H9 (cell line): ENCODE measurements at regions not wholly inside any gene's neighbourhood (a gene's known extent, or its start where the extent isn't known, plus 50 kb on each side); places are given as distances from the start of the nearest gene placed in this dataset.

Source experiments
- DNase-seq: peaks from one replicate; pipeline ENCODE4 v3.0.0-alpha.2; 2017
- H2AFZ ChIP-seq: one replicate; pipeline ENCODE4 v1.6.1; 2013; ENCODE audit warnings: mild to moderate bottlenecking, low read length, control low read depth, moderate library complexity
- H2AK5ac ChIP-seq: 2 replicates; pipeline ENCODE4 v1.6.1; 2013; ENCODE audit warnings: low read length, control low read depth, mixed read lengths; ENCODE audit not compliant: insufficient read length
- H2BK120ac ChIP-seq: one replicate; pipeline ENCODE4 v1.6.1; 2013; ENCODE audit warnings: low read depth, mild to moderate bottlenecking, low read length, control low read depth, inconsistent platforms; ENCODE audit not compliant: poor library complexity, severe bottlenecking
- H2BK12ac ChIP-seq: 2 replicates; pipeline ENCODE4 v1.6.1; 2013; ENCODE audit warnings: low read length, control low read depth, mixed read lengths, low read depth; ENCODE audit not compliant: insufficient read length
- H2BK15ac ChIP-seq: 2 replicates; pipeline ENCODE4 v1.6.1; 2013; ENCODE audit warnings: low read depth, low read length, control low read depth
- H2BK20ac ChIP-seq: one replicate; pipeline ENCODE4 v1.6.1; 2013; ENCODE audit warnings: low read depth, mild to moderate bottlenecking, low read length, control low read depth, inconsistent platforms; ENCODE audit not compliant: poor library complexity, severe bottlenecking
- H2BK5ac ChIP-seq: 2 replicates; pipeline ENCODE4 v1.6.1; 2013; ENCODE audit warnings: low read length, control low read depth, mixed read lengths; ENCODE audit not compliant: insufficient read length
- H3K14ac ChIP-seq: 2 replicates; pipeline ENCODE4 v1.6.1; 2013; ENCODE audit warnings: low read length, control low read depth; ENCODE audit not compliant: insufficient read depth
- H3K18ac ChIP-seq: 2 replicates; pipeline ENCODE4 v1.6.1; 2013; ENCODE audit warnings: low read depth, mild to moderate bottlenecking, mixed read lengths, low read length, control low read depth; ENCODE audit not compliant: insufficient read length
- H3K23ac ChIP-seq: 2 replicates; pipeline ENCODE4 v1.6.1; 2013; ENCODE audit warnings: low read length, control low read depth, mixed read lengths, low read depth; ENCODE audit not compliant: insufficient read length
- H3K23me2 ChIP-seq: 2 replicates; pipeline ENCODE4 v1.6.1; 2013; ENCODE audit warnings: low read depth, mild to moderate bottlenecking, mixed read lengths, low read length, control low read depth; ENCODE audit not compliant: insufficient read length, poor library complexity, severe bottlenecking
- H3K27ac ChIP-seq: 2 replicates; pipeline ENCODE4 v1.5.1; 2013; ENCODE audit warnings: low read length, control low read depth, mixed read lengths, low read depth; ENCODE audit not compliant: insufficient read length
- H3K27me3 ChIP-seq: 2 replicates; pipeline ENCODE4 v1.6.1; 2013; ENCODE audit warnings: low read length, control low read depth, inconsistent platforms; ENCODE audit not compliant: insufficient read depth
- H3K4ac ChIP-seq: 2 replicates; pipeline ENCODE4 v1.6.1; 2013; ENCODE audit warnings: low read depth, mild to moderate bottlenecking, control low read depth, inconsistent platforms, low read length, moderate library complexity
- H3K4me1 ChIP-seq: 2 replicates; pipeline ENCODE4 v1.6.1; 2013; ENCODE audit warnings: low read length, control low read depth, inconsistent platforms; ENCODE audit not compliant: insufficient read depth
- H3K4me2 ChIP-seq: 2 replicates; pipeline ENCODE4 v1.6.1; 2013; ENCODE audit warnings: low read length, control low read depth, mixed read lengths; ENCODE audit not compliant: insufficient read length, insufficient read depth
- H3K56ac ChIP-seq: 2 replicates; pipeline ENCODE4 v1.6.1; 2013; ENCODE audit warnings: low read depth, mild to moderate bottlenecking, mixed read lengths, low read length, control low read depth; ENCODE audit not compliant: insufficient read length
- H3K79me1 ChIP-seq: 2 replicates; pipeline ENCODE4 v1.6.1; 2013; ENCODE audit warnings: low read depth, mild to moderate bottlenecking, moderate library complexity, low read length, control low read depth, inconsistent platforms; ENCODE audit not compliant: insufficient read depth, poor library complexity, severe bottlenecking
- H3K79me2 ChIP-seq: 2 replicates; pipeline ENCODE4 v1.6.1; 2013; ENCODE audit warnings: low read length, control low read depth, inconsistent platforms; ENCODE audit not compliant: insufficient read depth
- H3K9ac ChIP-seq: 2 replicates; pipeline ENCODE4 v1.6.1; 2013; ENCODE audit warnings: low read length, control low read depth, mixed read lengths; ENCODE audit not compliant: insufficient read length; ENCODE audit errors: extremely low read depth
- H3K9me3 ChIP-seq: one replicate; pipeline ENCODE4 v1.6.1; 2013; ENCODE audit warnings: low read depth, low read length, inconsistent platforms; ENCODE audit not compliant: control insufficient read depth
- H3T11ph ChIP-seq: one replicate; pipeline ENCODE4 v1.6.1; 2013; ENCODE audit warnings: mild to moderate bottlenecking, low read length, control low read depth, inconsistent platforms
- H4K20me1 ChIP-seq: one replicate; pipeline ENCODE4 v1.6.1; 2013; ENCODE audit not compliant: control insufficient read depth, insufficient read length, insufficient read depth
- H4K5ac ChIP-seq: 2 replicates; pipeline ENCODE4 v1.6.1; 2013; ENCODE audit warnings: low read depth, mild to moderate bottlenecking, mixed read lengths, low read length, control low read depth; ENCODE audit not compliant: insufficient read length
- H4K8ac ChIP-seq: replicated peaks from 2 replicates; pipeline ENCODE4 v1.6.1; 2013; ENCODE audit warnings: low read length, control low read depth, mixed read lengths, low read depth; ENCODE audit not compliant: insufficient read length
- H4K91ac ChIP-seq: 2 replicates; pipeline ENCODE4 v1.6.1; 2013; ENCODE audit warnings: low read depth, mild to moderate bottlenecking, moderate library complexity, mixed read lengths, low read length, control low read depth; ENCODE audit not compliant: insufficient read length
- H3K27ac Mint-ChIP-seq, 3 experiments: 2 replicates in 2 of 3; 3 replicates in 1 of 3; pipeline ENCODE4 v1.8.0; 2020 to 2021; ENCODE audit warnings: mixed read lengths in 3 of 3, mild to moderate bottlenecking in 1 of 3, moderate library complexity in 1 of 3
- H3K27me3 Mint-ChIP-seq: 2 replicates; pipeline ENCODE4 v1.8.0; 2021; ENCODE audit warnings: low read depth, mild to moderate bottlenecking, moderate library complexity, mixed read lengths
- H3K36me3 Mint-ChIP-seq, 3 experiments: 2 replicates in 2 of 3; 3 replicates in 1 of 3; pipeline ENCODE4 v1.8.0; 2020 to 2021; ENCODE audit warnings: low read depth in 3 of 3, mixed read lengths in 3 of 3; ENCODE audit not compliant: insufficient read depth in 1 of 3
- H3K4me1 Mint-ChIP-seq, 2 experiments: 2 replicates each; pipeline ENCODE4 v1.8.0; 2020; ENCODE audit warnings: mixed read lengths in 2 of 2
- H3K4me3 Mint-ChIP-seq, 2 experiments: 2 replicates in 1 of 2; 3 replicates in 1 of 2; pipeline ENCODE4 v1.8.0; 2020 to 2021; ENCODE audit warnings: mild to moderate bottlenecking in 2 of 2, mixed read lengths in 2 of 2, moderate library complexity in 1 of 2
- H3K9me3 Mint-ChIP-seq, 2 experiments: 2 replicates in 1 of 2; 3 replicates in 1 of 2; pipeline ENCODE4 v1.8.0; 2020; ENCODE audit warnings: mild to moderate bottlenecking in 2 of 2, mixed read lengths in 2 of 2, moderate library complexity in 1 of 2
- WGBS: extraction: QIAGEN DNeasy Blood & Tissue Kit; methylation state at CpG from one replicate; pipeline ENCODE4 v1.1.7; 2013; ENCODE audit warnings: missing lambda C conversion rate, low lambda C conversion rate, mixed read lengths; ENCODE audit not compliant: insufficient read length; ENCODE audit errors: extremely low coverage; 5-methylcytosine and 5-hydroxymethylcytosine counted together
- TF ChIP-seq, protein P1 (sequence below): fragments of 200-600 bp; sonication (generic); conservative IDR thresholded peaks from 3 replicates; pipeline ENCODE4 v1.8.0; 2021; ENCODE audit warnings: antibody characterized with exemption, mild to moderate bottlenecking

DNA sequence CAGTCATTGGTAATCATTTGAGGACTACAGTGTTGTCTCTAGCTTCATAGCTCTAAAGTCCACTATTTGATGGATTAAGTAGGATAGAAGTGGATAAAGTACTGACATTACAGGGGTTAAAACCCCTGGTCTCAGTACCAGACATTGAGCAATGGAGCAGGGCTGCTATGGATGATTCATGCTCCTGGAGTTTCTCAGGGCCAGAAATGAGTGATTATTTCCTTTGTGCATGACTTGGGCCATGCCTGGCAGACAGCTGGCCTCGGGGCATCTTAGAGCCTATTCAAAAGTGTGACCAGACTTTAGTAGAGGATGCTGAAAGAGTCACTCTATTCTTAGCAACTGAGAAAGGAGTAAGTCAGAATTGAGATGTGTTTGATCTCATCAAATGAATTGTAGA, 350.7 kb upstream of the TLE4 start:
- Histone ChIP-seq H2BK12ac (no peak overlapping the region), H4K8ac (no peak overlapping the region), H3K14ac (no peak overlapping the region), H4K20me1 (no peaks in the 10 kb centered on the region), H2BK5ac (no peak overlapping the region), H2BK120ac (no peak overlapping the region), H3K56ac (no peak overlapping the region), H3K27me3 (no peaks in the 10 kb centered on the region), H3K4me1 (no peaks in the 10 kb centered on the region), H4K91ac (no peak overlapping the region), H2AFZ (no peak overlapping the region), H3K9ac (no peak overlapping the region), H3K23ac (no peak overlapping the region), H3K4me2 (no peak overlapping the region), H3K79me1 (no peaks in the 10 kb centered on the region), H3K79me2 (no peaks in the 10 kb centered on the region), H3K27ac (no peak overlapping the region), H2BK20ac (no peak overlapping the region), H3K9me3 (no peaks in the 10 kb centered on the region), H4K5ac (no peak overlapping the region), H3K18ac (no peak overlapping the region), H2BK15ac (no peak overlapping the region), H2AK5ac (no peak overlapping the region), H3T11ph (no peak overlapping the region), H3K23me2 (no peaks in the 10 kb centered on the region), H3K4ac (no peak overlapping the region)
- Mint-ChIP-seq H3K36me3 (no peaks in the 10 kb centered on the region; a peak in 1 of 7 replicates), H3K27me3 (no peaks in the 10 kb centered on the region), H3K4me1 (no peaks in the 10 kb centered on the region), H3K4me3 (no peak overlapping the region), H3K27ac (no peak overlapping the region), H3K9me3 (peaks cover 3 to 8% of the 10 kb centered on the region in 2 experiments; a peak in 4 of 5 replicates)
- no peak for DNase-seq
- TF ChIP-seq, protein P1, sequence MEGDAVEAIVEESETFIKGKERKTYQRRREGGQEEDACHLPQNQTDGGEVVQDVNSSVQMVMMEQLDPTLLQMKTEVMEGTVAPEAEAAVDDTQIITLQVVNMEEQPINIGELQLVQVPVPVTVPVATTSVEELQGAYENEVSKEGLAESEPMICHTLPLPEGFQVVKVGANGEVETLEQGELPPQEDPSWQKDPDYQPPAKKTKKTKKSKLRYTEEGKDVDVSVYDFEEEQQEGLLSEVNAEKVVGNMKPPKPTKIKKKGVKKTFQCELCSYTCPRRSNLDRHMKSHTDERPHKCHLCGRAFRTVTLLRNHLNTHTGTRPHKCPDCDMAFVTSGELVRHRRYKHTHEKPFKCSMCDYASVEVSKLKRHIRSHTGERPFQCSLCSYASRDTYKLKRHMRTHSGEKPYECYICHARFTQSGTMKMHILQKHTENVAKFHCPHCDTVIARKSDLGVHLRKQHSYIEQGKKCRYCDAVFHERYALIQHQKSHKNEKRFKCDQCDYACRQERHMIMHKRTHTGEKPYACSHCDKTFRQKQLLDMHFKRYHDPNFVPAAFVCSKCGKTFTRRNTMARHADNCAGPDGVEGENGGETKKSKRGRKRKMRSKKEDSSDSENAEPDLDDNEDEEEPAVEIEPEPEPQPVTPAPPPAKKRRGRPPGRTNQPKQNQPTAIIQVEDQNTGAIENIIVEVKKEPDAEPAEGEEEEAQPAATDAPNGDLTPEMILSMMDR = no peak
- no CpG with 5 or more reads among the region's 1 CpG for WGBS
